GM12892 (cell line): ENCODE measurements at regions not wholly inside any gene's neighbourhood (a gene's known extent, or its start where the extent isn't known, plus 50 kb on each side); places are given as distances from the start of the nearest gene placed in this dataset.

Experiments
- POLR2A ChIP-seq: IDR thresholded peaks from 2 replicates; pipeline ENCODE4 v1.6.1; 2011; ENCODE audit warnings: low read depth, low read length, control low read depth
- POLR2AphosphoS5 ChIP-seq: IDR thresholded peaks from 2 replicates; pipeline ENCODE4 v1.6.1; 2011; ENCODE audit warnings: low read depth, low read length, control low read depth

DNA sequence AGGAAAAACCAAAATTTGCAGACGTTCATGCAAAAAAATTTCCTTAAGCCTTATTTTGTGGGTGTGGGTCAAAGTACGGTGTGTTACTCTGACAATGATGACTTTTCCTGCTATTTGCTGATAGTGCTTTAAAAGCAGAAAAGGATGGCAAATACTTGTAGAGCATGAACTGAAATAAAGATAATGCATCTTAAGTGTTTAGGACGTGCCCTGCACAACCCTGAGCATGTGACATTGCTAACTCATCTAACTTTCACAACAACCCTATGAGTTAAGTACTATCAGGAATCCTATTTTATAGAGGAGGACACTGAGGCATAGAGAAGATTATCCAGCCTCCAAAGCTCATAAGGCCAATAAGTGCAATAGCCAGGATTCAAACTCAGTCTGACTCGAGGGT lies 143.3 kb downstream of the RNF152 start:
- TF ChIP-seq POLR2AphosphoS5 (no peak), POLR2A (no peak)
